GM19395 (cell line): ENCODE measurements at regions not wholly inside any gene's neighbourhood (a gene's known extent, or its start where the extent isn't known, plus 50 kb on each side); places are given as distances from the start of the nearest gene placed in this dataset.
"Not testable (repeated sequence)": the region's sequence is repeated elsewhere in the genome, so short reads cannot be mapped to it uniquely, and the experiment has no call there.

ENCODE experiments used
- ATAC-seq: cut with Tn5 transposase; IDR thresholded peaks from one replicate; pipeline ENCODE4 v1.9.1; 2021; ENCODE audit warnings: mild to moderate bottlenecking, moderate library complexity; ENCODE audit not compliant: unreplicated experiment

DNA sequence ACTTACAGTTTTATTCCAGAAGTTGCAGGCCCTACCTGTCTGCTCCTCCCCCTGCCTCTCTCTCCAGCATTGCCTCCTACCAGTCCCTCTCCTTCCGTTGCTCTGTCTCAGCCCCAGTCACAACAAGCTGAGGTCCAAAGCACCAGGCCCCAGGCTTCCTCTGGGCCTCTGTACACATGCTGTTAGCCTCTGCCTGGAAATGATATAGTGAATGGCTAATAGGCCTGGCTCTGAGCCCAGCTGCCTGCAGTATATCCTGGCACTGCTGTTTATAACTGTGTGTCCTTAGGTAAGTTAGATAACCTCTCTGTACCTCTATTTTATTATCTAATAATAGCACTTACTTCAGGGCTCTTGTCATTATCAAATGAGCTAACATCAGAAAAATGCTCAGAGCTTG, 114.9 kb upstream of the PWP1 start:
- ATAC-seq, result no peak

DNA sequence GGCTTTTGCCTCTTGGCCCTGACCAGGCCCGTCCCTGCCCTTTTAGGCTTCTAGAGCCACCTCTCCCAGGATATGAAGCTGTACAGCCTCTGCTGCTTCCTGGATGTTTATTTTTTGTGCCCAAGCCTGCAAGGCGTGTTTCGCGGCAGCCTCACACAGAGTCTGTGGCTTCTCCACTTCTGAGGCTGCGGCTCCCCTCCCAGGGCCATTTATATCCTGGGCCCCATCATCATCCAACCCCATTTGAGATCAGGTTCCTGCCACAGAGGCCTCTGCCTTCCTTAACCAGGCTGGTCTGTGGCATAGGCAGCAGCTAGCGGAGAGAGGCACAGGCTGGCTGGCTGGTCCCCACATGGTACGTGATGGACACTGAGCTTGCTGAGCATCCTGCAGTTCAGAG, 114.1 kb upstream of the PWP1 start:
- no peak for ATAC-seq

DNA sequence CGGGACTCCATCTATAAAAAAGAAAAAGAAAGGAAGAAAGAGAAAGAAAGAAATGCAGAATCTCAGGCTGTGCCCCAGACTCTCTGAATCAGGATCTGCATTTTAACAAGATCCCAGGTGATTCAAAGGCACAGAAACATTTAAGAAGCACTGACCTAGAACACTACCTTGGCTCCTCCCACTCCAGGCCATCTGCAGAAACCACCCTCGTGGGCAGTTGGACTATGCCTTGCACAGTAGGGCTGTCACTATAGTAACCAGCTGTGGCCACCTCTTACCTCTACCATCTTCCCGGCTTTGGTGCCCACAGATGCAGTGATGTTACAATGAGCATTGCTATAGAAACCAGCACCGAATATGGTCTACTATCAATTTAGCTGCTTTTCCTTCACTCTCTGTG, 110.9 kb upstream of the PWP1 start:
- ATAC-seq, result no peak

DNA sequence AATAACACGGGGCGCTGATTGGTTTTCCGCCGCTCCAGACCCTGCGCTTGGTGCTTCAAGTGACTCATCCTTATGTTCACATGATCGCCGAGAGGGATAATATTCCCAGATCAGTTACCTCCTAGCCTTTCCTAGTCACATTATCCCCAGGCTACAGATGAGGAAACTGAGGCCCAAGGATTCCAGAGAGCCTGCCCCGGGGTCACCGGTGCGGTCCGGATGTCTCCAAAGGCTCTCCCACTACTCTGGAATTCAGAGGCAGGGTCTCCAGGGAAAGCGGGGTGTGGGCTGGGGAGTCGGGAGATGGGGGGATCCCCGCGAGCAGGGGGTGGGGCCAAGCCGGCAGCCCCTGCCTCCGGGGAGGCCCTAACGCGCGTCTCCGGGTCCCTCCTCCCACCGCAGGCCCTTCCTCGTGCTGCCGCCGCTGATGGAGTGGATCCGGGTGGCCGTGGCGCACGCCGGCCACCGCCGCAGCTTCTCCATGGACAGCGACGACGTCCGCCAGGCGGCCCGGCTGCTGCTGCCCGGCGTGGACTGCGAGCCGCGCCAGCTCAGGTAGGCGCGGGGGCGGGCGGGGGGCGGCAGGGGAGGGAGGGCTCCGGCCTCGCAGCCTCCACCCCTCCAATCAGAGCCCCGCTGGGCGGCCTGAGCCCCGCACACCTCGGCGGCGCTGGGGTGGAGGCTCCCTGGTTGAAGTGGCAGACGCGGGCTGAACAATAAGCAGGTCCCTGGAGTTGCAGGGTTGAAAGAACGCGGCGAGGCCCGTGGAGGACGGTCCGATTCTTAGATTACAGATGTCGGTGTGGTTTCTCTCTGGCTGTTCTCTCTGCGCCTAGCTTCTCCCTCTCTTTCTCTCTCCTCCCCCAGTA, 104.6 kb upstream of the PWP1 start:
- no peak for ATAC-seq

DNA sequence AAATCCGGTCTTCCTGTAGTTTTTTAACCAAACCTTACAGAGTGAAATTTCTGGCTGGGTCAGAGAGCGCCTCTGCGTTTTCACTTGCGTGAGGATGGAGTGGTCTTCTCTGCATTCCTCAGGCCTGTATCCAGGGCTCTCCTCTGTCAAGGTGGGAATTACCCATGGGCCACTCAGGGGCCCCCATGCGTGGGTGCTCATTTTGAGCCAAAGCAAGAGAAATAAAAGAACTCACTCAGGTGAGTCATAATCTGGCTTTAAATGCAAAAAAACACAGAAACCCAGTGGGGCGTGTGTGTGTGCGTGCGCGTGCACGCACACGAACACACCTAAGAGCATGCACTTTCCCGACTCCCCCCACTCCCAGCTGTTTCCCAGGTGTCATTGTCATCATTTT, 104.0 kb upstream of the PWP1 start:
- ATAC-seq, result no peak

DNA sequence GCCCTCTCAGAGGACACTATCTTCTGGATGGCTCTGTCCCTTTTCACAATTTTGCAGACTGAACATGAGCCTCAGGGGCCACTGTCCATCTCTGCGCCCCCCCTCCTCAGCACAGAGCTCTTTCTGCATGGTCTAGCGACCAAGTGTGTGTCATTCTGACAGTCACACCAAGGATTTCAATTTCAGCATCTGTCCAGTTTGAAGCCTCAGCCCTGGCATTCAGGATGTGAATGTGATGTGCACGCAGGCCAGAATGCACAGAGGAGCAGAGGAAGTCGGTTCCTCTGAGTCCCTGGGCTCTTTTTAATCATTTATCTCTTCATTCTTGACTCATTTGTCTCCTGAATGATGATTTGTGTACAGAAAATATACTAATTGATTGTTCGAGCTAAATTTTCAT, 102.0 kb upstream of the PWP1 start:
- ATAC-seq, result no peak

DNA sequence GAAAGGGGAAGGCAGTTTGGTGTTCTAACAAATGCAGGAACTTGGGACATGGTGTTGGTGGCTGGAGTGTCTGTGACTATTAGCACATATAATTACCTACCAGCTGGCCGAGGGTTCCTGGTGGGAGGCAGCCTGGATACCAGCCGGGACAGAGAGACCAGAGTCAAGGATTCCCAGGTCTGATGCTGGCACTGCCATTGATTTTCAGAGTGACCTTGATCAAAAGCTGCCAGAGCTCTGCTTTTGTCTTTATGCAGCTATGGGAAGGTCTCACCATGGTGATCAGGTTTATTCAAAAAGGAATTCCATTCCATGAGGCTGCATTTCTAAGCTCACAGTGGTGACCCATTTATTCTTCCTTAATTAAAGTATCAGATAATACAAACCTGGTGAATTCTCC, 101.0 kb upstream of the PWP1 start:
- no peak for ATAC-seq

DNA sequence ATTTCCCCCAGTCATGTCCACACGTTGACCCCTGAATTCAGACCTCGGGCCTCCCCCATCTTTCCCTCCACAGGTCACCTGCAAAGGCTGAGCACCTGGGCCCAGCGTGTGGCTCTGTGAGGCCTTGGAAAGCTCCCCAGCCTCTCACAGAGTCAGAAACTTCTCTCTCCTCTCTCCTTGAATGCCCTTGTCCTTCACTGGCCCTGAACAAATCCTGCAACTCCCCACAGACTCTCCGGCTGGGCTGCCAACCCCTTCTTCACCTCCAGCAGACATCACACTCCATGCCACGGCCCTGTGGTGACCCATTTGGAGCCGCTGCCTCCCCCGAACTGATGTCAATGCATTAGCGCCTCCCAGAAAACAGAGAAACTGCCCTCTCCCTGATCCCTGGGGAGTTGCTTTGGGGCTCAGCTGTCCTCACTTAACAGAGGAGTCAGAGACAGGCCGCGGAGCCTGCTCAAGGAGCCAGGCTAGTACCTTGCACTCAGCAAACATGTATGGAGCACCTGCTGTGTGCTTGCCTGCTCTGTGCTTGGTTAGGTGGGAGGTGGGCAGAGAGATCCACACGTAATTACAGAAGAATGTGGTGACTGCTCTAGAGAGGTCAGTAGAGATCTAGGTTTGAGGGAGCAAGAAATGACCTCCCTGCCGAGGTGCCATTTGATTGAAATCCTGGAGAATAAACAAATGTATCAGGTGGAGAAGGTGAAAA, 99.2 kb upstream of the PWP1 start:
- ATAC-seq, result no peak

DNA sequence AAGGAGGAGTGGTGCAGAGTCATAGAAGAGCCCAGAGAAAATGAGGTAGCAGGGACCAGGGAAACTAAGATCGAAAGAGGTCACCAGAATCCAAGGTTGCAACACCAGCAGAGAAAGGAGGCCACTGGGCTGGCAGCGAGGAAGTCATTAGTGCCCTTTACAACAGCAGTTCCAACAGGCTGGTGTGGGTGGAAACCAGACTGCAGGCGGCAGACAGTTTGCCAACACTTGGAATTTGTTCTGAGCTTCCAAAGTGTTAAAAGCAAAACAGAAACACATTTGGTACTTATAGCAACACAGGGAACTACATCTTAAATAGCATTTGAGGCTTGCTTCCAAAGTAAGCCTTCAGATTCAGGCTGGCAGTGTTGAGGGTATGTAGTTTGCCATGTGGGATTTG, 95.2 kb upstream of the PWP1 start:
- no peak for ATAC-seq

DNA sequence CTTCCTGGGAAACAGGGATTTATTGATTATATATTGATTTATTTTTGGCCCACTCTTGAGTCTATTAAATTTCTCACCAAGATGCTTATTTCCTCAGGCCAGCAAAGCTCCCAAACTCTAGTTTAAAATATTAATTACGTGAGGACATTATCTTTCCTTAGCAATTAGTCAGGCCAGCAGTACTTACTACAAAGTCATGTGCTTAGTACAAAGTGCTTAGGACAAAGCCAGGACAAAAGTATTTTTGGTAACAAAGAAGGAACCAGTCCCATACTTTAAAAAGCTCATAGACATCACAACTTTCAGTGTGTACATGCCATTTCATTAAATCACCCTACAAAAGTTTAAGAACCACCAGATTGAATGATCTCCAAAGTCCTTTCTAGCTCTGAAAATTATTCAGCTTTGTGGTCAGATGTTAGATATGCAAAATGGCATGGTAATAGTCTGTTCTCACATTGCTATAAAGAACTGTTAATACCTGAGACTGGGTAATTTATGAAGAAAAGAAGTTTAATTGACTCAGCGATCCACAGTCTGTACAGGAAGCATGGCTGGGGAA, 94.7 kb upstream of the PWP1 start:
- no peak for ATAC-seq

DNA sequence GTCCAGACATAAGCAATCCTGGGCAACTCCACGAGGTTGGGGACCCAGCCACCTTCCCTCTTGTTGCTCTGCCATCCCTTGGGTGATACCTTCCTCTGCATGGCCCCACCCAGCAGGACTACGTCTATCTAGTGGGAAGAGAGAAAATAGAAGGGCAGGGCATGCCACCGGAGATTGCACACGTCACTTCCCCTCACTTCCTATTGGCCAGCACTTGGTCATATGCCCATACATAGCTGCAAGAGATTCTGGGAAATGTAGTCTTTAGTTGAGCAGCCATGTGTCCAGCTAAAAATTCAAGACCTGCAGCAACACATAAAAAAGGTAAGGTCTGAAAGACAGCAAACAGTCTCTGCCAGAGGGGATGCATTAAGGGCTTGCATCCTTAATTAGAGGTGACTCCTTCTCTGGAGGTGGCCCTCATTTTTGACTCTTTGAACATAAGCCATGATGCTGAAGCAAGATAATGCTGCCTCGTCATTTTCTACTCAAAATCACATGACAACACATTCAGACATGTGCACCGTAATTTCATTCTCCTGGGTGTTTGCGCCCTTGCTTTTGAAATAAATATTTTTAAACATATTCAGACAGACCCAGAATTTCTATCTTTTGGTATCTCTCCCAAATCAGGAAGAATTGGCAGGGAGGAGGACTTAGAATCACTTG, 91.8 kb upstream of the PWP1 start:
- no peak for ATAC-seq

DNA sequence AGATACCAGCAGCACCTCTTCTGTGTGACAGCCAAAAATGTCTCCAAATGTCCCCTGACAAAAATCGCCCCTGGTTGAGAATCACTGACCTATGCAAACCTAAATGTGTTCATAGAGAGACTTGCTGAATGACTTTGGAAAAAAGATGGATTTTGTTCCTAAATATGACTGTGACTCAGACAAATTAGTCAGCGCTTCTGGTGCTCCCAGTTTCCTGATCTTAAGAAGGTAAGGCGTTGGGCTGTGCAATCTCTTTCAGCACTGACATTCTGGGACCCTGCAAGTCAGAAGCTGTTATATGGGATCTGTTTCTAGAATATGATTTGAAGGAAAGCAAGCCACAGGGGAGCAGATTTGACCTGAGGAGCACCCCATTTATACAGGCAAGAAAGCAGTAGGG, 90.6 kb upstream of the PWP1 start:
- no peak for ATAC-seq

DNA sequence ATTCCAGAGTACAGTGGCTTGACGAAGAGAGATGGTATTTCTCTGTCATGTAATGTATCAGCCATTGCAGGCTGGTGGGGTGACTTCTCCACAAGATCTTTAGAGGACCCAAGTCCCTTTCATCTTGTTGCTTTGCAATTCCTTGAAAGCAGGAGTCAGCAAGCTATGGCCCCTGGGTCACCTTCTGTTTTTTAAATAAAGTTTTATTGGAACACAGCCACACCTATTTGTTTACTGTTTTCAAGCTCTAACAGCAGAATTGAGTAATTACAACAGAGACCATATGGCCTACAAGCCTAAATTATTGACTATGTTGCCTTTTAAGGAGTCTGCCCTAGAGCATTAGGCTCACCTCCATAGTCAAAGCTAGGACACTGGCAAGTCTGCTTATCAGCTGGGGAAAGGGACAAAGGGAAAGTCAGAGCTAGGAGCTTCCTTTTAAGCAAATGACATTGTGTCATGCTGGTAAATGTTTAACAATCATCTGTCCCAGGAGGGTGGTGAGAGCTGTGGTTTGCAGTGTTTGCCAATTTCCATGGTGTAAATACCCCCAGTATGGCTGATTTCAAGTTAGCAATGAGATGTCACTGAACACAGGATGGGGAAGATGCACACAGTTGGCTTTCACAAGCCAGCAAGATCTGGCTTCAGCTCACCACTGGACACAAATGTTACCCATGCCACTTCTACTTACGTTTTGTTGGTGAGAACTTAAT, 87.7 kb upstream of the PWP1 start:
- no peak for ATAC-seq

DNA sequence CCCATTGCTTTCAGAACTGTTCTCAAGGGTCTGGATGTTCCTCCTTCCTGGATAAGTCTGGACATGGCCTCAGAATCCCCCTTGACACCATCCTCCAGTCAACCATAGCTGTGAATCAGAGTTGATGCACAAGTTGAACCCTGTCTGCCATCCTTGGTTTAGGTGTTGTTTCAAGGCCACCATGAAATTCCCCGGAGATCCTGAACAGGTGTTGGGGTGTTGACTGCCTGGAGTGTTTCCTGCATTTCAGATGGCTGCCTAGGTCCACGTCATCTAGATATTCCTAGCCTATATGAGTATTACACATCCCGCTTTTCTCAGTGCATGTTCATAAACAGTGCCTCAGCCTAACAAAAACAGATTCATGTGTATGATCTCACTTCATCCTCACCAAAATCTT, 86.7 kb upstream of the PWP1 start:
- no peak for ATAC-seq

DNA sequence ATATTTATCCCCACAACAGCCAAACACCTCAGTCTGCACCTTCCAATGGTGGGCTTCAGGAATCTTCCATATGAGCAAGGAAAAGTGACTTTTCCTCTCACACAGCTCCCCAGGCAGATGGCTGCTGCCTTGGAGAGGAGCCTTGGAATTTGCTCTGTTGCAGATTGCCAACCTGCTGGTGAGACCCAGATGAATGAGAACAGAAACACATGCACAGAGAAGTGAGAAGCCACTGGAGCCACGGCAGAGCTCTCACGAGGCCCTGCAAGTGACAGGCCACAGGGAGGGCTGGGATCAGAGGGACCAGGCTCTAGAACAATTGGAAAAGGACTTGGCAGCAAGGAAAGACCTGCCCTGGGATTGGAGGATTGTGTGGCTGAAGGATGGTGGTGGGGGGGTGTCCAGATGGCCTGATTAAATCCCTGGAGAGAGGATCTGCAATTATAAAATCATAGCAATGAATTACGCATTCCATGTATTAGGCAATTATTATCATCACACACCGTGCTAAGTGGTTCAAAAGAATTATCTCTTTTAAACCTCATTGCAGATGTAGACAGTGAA, 84.9 kb upstream of the PWP1 start:
- no peak for ATAC-seq

DNA sequence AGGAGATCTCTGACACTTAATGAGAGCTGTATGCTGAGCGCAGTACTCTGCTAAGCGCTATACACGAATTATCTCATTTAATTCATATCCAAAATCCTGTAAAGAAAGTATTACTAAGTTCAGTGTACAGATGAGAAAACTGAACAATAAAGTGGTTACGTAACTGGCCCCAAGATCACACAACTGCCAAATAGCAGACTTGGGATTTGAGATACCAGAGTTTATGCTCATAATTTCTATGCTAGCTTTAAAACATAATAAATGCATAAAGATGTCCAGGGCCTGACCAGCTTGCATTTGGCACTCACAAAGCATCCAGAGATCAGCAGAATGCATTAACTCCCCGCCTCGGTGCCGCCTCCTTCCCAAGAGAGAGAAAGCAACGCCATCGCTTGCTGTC, 83.2 kb upstream of the PWP1 start:
- no peak for ATAC-seq

DNA sequence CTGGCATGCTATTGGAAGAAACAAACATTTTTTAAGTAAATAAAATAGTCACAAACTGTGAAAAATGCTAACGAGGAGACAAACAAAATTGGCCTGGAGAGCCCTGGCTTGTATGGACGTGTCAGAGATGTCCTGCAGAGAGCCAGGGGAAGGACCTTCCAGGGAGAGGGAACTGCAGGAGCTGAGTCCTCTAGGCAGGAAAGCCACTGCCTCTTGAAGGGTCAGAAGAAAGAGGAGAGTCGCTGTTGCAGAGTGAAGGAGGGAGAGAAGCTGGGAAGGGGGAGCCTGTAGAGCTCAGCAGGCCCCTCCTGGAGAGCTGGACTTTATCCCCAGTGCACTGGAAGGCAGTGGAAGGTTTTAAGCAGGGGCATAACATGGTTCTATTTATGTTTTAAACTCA, 80.3 kb upstream of the PWP1 start:
- ATAC-seq, result no peak

DNA sequence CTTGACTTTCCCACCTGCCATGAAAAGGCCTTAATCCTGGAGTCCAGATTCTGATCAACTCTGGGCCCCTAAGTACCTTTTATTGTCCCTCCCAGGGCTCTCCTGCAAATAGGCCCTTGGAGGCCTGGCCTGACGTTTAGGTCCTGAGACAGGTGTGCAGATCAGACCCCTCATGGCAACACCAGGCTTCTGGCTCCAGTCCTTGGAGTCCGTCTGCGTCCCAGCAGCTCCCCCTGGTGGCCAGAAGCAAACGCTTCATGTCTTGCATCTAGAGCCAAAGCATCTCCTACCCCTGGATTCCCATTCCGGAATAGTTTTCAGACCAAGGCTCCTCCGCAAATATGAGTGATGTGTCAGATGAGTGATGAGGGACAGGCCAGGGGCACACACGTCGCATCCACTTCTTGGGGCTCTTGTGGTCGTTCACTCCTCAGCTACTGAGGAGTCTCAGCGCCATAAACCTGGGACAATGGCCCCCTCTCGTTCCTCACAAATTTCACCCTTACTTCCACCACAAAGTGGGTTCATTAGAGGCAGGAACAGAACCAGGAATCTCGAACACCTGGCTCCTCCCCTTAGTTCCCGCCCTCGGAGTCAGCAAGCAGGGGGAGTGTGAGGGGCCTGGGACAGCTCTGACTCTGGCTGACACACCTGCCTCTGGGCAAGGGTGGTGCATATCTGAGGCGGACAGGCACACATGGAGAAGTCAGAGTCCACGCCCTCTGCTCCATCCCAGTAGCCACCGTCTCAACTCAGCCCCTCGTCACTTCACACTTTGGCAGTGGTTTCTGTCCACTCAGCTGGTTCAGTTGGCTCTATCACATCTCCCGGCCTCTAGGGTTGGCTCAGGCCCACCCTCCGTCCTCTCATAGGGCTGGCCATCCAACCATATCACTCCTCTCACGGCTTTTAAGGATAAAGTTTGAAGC, 77.9 kb upstream of the PWP1 start:
- ATAC-seq, result no peak

DNA sequence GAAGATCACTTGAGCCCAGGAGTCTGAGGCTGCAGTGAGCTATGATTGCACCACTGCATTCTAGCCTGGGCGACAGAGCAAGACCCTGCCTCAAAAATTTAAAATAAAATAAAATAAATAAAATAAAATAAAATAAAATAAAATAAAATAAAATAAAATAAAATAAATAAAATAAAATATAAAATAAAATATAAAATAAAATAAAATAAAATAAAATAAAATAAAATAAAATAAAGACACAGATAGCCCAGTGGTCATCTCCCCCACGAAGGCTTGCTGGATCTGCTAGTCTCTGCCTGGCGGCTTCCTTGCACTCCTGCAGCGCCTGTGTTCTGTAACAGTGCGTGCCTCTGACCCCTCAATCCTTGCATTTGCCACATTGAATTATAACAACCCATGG, 76.8 kb upstream of the PWP1 start:
- not testable (repeated sequence) for ATAC-seq
